Left forelimb (tissue), 1 donor: ENCODE measurements at regions not wholly inside any gene's neighbourhood (a gene's known extent, or its start where the extent isn't known, plus 50 kb on each side); places are given as distances from the start of the nearest gene placed in this dataset.
"Not testable (repeated sequence)": the region's sequence is repeated elsewhere in the genome, so short reads cannot be mapped to it uniquely, and the experiment has no call there.

Experiments
- DNase-seq: peaks from one replicate; pipeline ENCODE4 v3.0.0-alpha.2; 2018; ENCODE audit warnings: low spot score

DNA sequence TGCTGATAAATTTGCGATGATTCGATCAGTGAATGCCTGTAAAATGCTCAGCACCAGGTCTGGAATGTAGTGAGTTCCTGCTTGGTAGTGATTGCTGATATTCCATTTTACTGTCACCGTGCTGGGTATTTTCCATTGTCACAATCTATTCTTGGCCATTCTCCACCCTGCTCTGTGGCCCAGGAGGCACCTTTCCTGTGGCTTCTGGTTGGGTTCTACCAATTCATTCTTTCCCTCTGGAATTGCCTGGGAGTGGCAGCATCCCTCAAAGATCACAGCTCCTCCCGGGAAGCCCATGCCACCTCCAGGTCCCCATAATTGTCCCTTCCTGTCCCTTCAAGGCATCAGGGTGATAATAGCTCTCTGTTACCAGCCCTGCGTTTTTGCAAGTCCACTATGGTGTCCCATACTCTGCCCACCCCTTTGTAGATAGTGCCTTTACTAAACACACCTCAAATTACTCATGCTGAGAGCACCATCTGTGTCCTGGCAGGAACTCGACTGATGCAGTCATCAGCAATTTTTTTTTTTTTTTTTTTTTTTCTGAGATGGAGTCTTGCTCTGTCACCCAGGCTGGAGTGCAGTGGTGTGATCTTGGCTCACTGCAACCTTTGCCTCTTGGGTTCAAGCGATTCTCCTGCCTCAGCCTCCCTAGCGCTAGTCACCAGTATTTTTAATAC lies 177.8 kb upstream of the PROK2 start:
- no peak for DNase-seq

DNA sequence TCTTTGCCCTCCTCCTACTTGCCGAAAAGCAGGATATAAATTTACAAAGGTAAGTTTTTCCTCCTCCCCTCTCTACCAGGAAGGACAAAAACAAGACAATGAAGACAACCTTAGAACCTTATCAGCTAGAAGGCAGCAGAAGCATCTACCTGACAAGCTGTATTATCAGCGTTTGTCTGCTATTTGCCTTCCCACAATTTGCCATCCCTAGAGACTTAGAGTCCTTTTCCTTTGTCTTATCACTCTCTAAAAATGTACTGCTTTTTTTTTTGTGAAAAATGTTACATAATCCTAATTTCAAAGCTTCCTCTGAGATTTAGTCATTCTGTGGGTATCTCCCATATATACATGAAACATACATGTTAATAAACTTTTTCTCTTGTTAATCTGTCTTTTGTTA lies 176.9 kb upstream of the PROK2 start:
- no peak for DNase-seq

DNA sequence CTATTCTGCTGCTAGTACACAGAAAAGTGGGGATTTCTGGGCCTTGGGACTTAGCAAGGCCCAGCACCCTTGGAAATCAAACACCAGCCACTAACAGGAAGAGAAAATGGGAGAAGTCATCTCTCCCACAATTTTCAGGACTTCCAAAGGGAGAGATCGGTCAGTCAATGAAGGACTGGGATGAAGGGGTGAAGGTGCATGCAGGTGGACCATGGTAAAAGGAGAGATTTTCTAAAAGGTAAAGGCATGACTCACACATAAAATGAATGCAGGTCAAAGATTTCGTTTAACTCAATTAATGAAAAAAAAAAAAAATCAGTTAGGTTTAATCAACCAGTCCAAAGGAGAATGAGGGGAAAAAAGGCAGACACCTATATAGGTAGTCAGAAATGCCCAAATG lies 176.4 kb upstream of the PROK2 start:
- DNase-seq: no peak

DNA sequence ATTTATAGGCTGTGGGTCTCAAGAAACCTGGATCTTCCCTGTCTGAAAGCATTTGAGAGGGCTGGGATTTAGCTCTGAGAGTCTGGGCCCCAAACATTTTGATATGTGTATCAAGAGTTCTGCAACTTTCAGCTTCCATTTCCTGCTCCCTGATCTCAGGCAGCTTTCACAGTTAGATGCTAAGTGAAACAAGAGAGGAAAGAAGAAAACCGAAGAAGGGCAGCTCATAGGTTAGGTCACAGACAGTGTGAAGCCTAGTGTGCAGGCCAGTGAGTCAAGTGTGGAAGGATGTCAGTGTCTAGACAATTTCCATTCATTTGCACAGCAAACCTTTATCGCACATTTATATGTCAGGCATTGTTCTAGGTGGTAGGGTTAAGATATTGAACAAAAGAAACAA lies 173.6 kb upstream of the PROK2 start:
- DNase-seq: no peak

DNA sequence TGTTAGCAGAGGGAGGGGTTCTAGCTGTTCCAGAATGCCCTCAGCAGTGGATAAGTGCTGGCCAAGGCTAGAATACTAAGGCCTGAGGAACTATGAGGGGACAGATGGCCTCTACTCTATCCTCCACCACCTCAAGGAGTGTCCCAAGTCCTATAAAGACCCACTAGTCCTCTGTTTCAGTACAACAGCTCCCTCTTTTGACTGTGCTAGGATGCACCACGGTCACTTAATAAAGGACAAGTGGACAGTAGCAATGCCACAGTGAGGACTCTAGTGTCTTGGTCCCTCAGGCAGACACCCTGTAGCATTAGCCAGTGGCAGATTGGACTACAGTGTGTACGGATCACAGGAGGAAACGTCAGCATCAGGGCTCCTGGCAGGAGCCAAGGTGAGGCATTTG lies 171.8 kb upstream of the PROK2 start:
- no peak for DNase-seq

DNA sequence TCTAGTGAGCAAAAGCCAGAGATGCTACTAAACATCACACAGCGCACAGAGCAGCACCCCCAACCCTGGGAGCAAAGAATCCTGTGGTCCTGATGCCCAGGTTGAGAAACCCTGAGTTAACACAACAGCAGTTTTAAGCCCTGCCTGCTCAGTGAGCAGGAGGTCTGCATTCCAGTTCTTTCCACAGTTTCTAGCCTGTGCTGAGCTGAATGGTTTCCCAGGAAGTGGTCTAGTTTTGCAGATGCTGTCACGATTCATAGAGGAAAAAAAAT lies 171.1 kb upstream of the PROK2 start:
- no peak for DNase-seq

DNA sequence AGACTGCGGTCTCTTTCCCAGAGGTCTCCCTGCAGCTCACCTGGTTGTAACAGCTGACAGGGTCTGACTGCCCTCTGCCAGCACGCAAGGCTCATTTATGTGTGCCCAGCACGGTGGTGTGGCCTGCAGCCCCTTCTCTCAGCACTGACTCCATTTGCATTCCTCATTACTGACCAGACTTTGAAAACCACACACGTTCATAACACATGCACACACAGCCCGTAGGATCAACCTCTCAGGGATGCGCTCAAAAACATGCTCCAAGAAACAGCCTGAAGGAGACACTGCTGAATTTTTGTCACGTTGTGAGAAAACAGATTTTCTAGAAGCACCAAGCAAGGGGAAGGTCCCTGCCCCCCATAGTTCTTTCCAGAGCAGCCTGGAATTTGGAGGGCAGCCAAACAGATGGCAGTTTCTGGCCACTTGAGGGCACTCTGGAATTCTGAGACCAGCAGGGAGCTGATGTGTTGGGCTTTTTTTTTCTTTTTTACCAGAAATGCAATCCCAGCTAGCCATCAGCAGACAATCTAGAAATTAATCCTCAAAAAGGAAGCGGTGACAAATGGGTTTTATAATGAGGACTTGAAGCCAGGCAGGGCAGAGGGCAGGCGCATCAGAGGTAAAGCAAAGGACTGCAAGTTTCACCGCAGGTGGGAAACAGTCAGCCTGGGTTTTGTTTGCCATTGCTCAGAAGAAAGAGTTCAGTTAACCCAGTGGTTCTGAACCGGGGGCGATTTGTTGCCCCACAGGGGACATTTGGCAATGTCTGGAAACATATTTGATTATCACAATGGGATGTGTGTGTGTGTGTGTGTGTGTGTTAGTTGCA lies 170.5 kb upstream of the PROK2 start:
- DNase-seq: peak; percentile 82

DNA sequence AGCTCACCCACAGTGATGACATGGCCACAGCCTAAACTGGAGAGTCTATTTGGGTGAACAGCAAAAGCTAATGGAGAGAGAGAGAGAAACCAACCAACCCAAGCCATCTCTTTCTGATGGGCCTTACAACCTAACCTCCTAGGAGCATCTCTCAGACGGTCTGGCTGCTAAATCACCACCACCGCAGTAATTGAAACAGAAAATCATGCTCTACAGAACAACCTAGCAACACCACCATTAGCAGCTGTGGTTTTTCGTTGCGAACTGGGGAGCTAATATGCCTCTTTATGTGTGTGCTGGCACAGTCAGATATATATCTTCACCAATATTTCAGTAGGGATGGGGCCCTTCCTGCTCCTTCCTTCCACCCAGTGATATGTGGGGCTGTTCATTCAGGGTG lies 166.9 kb upstream of the PROK2 start:
- DNase-seq: no peak

DNA sequence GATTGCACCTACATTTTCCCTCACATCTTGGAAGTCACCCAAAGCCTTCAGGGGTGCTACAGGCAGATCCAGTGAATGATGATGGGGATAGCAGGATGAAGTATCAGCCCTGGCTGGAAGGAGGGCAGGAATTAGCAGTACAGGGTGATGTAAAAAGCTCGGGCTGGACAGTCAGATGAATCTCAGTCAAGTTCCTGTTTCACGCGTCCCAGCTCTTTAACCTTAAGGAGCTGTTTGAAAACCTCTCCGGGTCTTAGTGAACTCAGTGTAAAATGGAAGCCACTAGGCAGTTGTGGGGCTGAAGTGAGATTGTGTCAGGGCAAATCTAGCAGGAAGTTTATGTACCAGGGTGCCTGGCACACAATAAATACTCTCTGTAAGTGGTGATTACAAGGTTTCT lies 166.4 kb upstream of the PROK2 start:
- DNase-seq: no peak

DNA sequence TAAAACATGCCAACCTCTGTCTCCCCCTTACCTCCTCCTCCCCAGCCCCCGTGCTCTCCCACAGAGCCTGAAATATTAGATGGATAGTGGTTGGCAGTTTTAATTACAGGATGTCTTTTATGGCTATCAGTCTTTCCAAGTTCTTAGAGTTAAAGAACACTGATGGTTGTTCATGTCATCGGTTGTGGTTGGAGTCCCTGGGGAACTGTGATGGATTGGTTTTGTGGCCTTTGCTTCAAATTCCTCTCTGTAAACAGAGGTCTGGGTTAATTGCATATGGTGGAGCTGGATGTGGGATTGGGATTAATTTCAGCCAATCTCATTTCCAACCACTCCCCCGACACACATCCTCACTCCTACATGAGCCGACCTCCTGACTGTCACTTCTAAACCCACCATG lies 164.5 kb upstream of the PROK2 start:
- DNase-seq: no peak

DNA sequence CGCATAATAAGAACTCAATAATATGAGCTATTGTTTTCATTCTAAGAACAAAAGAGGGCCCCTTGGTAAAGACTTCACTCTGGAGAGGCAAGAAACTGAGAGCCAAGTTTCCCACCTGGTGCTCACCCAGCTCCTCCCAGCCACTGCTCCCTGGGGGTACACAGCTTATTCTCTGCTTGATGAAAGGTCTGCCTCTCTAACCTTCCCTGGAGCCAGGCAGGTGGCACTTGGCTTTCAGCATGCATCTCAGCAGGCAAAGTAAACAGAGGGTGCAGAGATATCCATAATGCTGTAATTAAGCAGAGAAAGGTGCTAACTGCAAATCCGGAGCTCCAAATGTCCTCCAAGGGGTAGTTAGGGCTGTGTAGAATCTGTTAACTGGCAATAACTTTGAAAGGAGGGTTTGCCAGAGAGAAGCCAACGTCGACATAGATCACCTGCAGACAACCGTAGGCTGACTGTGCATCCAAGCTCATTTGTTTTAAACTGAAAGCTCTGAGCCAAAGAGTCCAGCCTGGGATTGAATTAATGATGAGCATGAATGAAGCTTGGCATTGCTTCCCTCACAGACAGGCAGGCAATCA lies 159.6 kb upstream of the PROK2 start:
- no peak for DNase-seq

DNA sequence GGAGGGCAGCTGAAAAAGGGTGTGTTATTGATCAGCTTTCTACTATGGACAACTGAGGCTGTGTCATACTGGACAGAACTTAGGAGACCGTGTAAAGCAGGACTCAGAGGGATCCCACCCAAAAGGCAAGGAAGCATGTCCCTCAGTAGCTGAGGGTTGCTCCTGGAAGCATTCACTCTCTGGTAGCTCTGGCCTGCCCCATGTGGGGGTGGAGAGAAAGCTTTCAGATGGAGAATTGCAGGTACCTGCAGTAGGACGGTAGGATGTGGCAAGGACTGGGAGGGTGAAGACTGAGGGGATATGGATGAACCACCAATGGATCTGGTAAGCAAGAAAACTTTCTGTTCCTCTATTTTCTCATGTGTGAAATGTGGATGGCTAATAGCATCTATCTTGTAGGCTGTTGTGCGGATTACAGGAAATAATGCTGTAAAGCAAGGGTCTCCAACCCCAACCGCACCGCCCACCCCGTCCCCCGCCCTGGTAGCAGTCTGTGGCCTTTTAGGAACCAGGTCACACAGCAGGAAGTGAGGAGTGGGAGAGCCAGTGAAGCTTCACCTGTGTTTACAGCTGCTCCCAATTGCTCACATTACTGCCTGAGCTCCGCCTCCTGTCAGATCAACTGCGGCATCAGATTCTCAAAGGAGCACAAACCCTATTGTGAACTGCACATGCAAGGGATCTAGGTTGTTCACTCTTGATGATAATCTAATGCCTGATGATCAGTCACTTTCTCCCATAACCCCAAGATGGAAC lies 157.7 kb upstream of the PROK2 start:
- DNase-seq: no peak

DNA sequence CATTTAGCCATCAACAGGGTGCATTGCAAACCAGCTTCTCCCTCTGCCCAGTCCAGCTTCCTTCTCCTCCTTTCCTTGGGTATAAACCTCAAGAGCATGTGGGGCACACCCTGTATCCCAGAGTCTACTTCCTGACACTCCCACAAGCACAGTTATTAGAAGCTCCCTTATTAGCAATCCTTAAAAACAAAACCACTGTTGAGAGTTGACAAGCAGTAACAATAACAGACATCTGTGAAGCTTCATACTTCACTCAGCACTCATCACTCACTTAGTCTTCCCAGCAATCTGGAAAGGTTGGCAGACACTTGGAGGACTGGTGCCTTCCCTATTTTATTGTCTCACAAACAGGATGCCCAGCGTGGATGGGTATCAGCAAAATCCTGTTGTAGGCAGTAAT lies 155.5 kb upstream of the PROK2 start:
- no peak for DNase-seq

DNA sequence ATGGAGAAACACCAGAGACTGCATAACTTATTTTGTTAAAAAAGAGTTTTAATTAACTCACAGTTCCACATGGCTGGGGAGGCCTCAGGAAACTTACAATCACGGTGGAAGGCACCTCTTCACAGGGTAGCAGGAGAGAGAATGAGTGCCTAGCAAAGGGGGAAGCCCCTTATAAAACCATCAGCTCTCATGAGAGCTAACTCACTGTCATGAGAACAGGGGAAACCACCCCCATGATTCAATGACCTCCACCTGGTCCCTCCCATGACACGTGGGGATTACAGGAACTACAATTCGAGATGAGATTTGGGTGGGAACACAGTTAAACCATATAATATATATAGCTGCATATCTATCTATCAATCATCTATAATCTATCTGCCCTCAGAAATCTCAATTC lies 153.1 kb upstream of the PROK2 start:
- not testable (repeated sequence) for DNase-seq

DNA sequence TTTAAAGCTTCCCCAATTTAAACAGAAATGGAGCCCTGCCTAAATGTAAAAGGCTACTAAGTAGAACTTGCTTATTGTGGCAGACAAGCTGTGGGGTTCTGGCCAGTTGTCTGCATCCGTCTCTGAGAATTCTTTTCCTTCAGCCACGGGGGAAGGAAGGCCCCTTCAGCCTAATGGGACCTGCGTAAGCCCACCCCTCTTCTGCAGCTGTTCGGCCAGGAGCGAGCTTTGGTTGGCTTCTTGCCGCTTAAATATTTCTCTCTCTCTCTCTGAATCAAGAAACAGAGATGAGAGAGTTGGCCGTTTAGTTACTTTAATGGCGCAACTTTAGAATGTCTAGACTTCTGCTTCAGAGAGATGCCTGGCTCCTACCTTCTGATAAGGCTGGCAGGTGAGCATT lies 151.7 kb upstream of the PROK2 start:
- no peak for DNase-seq

DNA sequence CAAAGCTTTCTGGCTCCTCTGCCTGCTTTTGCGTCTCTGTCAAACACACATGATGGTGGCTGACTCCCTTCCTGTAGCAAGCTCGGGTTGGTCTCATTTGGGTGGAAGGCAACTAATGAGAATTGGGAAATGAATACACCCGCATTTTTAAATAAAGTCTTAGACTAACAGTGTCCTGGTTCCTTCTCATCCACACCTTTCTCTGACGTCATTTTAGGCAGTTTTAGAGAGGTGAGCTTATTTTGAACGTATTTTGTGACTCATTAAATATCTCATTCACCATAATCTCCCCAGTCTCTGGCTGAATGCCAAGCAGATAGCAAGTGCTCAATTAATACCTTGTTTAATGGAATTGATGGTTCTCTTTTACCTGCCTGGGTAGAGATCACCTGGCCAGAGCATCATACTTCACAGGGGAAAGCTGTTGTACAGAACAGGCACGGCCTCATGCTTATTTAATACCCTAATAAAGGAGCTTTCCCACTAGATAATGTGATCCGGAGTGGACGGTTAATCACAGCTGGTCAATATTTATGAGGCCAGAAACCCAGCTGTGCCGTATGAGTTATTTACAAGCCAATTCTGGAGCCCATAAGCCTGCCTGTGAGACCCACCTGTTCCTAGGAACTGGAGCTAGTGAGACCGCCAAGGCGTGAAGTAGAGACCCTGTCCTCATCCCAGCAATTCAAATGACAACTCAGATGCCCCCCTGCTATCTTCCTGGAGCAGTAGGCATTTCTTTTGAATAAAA lies 149.7 kb upstream of the PROK2 start:
- DNase-seq: no peak

DNA sequence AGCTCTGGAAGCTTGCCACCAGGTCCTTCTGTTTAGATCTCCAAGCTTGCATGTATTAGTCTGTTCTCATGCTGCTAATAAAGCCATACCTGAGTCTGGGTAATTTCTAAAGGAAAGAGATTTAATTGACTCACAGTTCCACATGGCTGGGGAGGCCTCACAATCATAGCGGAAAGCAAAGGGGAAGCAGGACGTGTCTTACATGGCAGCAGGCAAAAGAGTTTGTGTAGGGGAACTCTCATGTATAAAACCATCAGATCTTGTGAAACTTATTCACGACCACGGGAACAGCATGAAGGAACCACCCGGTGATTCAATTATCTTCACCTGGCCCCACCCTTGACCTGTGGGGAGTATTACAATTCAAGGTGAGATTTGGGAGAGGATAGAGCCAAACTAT lies 147.0 kb upstream of the PROK2 start:
- no peak for DNase-seq

DNA sequence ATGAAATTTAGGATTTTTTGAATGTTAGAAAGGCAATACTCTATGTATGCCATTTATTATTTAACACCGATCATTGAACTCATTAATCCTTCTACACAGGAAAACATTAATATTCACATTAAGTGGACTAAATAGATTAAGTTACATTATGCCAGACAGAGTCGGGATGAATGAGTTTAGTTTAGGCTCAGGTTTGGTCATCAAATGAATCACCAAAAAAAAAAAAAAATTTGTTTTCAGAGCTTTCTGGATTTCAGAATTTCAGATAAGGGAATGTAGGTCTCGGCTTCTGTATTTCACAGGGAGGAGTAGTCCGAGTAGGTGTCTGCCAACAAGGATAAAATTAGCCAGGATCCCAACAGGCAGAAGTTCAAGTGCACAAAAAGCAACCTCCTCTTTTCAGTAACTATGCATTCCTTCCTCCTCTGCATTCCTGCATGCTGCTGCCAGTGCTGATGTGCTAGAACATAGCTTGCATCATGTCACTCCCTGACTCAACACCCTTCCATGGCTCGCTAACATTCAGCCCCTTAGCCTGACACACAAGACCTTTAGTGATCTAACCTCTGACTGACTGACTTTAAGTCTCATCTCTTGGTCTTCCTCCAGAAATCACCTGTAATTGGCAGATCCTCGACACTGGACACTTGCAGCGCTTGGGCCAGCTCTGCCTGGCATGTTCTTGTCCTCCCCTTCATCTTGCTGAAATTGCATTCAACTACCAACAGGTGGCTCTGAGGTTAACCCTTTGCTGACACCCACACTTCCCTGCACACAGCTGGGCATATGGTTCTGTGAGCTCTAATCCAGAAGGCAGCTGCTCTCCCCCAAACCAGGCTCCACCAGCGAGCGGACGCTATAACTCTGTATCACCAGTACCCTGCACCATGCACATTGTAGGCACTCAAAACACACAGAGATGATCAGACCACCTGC lies 145.4 kb upstream of the PROK2 start:
- DNase-seq: no peak

DNA sequence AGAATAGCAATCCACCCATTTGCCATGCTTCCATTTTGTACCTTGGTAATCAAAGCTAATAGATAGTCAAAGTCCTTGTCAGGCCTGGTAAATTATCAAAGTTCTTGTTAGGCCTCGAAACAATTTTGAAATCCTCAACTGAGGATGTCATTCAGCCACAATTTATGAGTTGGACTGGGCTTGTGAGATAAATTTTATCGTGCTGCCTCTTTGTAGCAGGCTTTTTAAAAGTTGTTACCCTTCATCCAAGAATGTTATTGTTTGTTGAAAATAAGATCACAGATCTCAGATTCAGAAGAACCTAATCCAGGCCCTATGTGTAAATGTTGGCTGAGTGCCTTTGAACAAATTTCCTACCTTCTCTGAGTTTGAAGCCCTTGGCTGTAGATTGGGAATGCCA lies 143.3 kb upstream of the PROK2 start:
- DNase-seq: no peak

DNA sequence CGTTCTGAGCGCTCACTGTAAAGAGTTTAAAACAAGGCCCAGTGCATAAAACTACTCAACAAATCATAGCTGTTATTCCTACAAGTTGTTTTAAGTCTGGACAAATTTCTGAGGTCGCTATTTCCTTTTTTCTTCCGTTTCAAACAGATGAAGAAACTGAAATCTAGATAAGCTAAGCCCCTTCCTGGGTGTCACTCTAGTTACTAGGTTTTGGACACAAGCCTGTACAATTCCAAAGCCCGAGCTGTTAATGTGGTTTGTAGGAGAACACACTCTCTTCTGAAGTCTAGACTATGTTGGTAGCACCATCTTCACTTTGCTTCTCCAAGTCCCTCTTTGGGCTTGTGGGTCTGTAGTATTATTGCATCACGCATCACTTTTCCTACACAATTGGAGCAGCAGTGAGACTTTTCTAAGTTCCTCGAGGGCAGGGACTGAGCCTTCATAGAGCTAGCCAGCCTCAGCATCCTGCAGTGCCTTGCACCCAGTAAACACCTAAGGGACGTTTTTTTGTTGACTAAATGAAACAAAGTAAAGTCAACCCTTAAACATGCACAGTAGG lies 142.6 kb upstream of the PROK2 start:
- DNase-seq: no peak

DNA sequence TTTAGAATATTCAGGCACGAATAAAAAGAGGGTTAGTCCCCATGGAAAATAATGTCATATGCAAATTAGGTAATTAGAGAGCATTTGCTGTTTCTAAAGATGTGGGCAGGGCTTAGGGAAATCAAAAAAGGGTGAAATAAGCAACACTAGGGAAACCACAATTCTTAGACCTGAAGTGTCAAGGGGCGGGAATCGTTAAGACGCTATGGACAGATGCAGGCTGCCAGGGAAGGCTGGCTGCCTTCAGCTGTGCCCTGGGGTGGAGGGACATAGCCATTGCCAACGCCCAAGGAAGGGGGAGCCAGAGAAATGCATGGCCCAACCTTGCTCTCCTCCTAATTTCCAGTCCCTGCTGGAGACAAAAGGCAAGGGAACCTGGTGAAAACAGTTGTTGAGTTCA lies 141.7 kb upstream of the PROK2 start:
- DNase-seq: no peak
